NCI-H2107 treated with DMSO at 0.1 percent for 48 hours (cell line): ENCODE measurements at regions not wholly inside any gene's neighbourhood (a gene's known extent, or its start where the extent isn't known, plus 50 kb on each side); places are given as distances from the start of the nearest gene placed in this dataset.

Source experiments
- DNase-seq: peaks from one replicate; lab custom pipeline; 2025; ENCODE audit not compliant: unreplicated experiment; lab: John Stamatoyannopoulos, UW

- DNase-seq, result no peak
Measured at GRCh38 chr2:23132823-23133595, 252.0 kb upstream of the KLHL29 start.

GRCh38 chr2:23134726-23135125 is 250.3 kb upstream of the KLHL29 start:
- DNase-seq, result no peak

- no peak for DNase-seq
Measured at GRCh38 chr2:23135481-23136100, 249.4 kb upstream of the KLHL29 start.

- DNase-seq, result no peak
Measured at GRCh38 chr2:23137166-23137565, 247.8 kb upstream of the KLHL29 start.

GRCh38 chr2:23138701-23139100 is 246.3 kb upstream of the KLHL29 start:
- no peak for DNase-seq

GRCh38 chr2:23145460-23145859 is 239.5 kb upstream of the KLHL29 start:
- DNase-seq, result no peak

- DNase-seq, result no peak
Measured at GRCh38 chr2:23146011-23146410, 239.0 kb upstream of the KLHL29 start.

GRCh38 chr2:23148342-23148741 is 236.6 kb upstream of the KLHL29 start:
- no peak for DNase-seq

- DNase-seq, result no peak
Measured at GRCh38 chr2:23149777-23150176, 235.2 kb upstream of the KLHL29 start.

- DNase-seq, result no peak
Measured at GRCh38 chr2:23153484-23153883, 231.5 kb upstream of the KLHL29 start.

GRCh38 chr2:23155022-23155421 is 230.0 kb upstream of the KLHL29 start:
- DNase-seq, result no peak

GRCh38 chr2:23157812-23158211 is 227.2 kb upstream of the KLHL29 start:
- no peak for DNase-seq

- no peak for DNase-seq
Measured at GRCh38 chr2:23158306-23158705, 226.7 kb upstream of the KLHL29 start.

- no peak for DNase-seq
Measured at GRCh38 chr2:23159746-23160405, 225.1 kb upstream of the KLHL29 start.

- no peak for DNase-seq
Measured at GRCh38 chr2:23164173-23164572, 220.8 kb upstream of the KLHL29 start.

GRCh38 chr2:23169896-23170295 is 215.1 kb upstream of the KLHL29 start:
- DNase-seq, result no peak

- DNase-seq, result no peak
Measured at GRCh38 chr2:23171108-23171507, 213.9 kb upstream of the KLHL29 start.

GRCh38 chr2:23178396-23178795 is 206.6 kb upstream of the KLHL29 start:
- DNase-seq, result no peak

- no peak for DNase-seq
Measured at GRCh38 chr2:23183733-23184132, 201.2 kb upstream of the KLHL29 start.

GRCh38 chr2:23198316-23199114 is 186.5 kb upstream of the KLHL29 start:
- no peak for DNase-seq

- DNase-seq, result no peak
Measured at GRCh38 chr2:23199115-23199918, 185.7 kb upstream of the KLHL29 start.
